CD4-positive, alpha-beta T cell (primary cell): ENCODE measurements at regions not wholly inside any gene's neighbourhood (a gene's known extent, or its start where the extent isn't known, plus 50 kb on each side); places are given as distances from the start of the nearest gene placed in this dataset.

ENCODE experiments used
- ATAC-seq: fragments of 200-7000 bp; cut with Tn5 transposase; one replicate; pipeline ENCODE4 v1.10.0; 2022; ENCODE audit warnings: mild to moderate bottlenecking; ENCODE audit not compliant: poor library complexity
- CTCF ChIA-PET: fragments of 350-600 bp; sonication (Branson Sonifier 250); formaldehyde crosslinking; loops from one replicate; lab custom pipeline; 2021; ENCODE audit warnings: antibody characterized with exemption, inconsistent platforms; lab: Charles Lee
- POLR2A ChIA-PET: fragments of 350-600 bp; sonication (Branson Sonifier 250); formaldehyde crosslinking; loops from one replicate; lab custom pipeline; 2021; ENCODE audit warnings: antibody characterized with exemption, inconsistent platforms; lab: Charles Lee
- DNase-seq, 14 experiments: peaks; one replicate each; pipeline ENCODE4 v3.0.0-alpha.2; 2013 to 2020; ENCODE audit warnings: mixed read lengths in 2 of 14
- H3K27ac ChIP-seq, 2 donors: one replicate each; pipeline versions ENCODE4 v1.5.1 to v1.7.0; 2013; ENCODE audit warnings: low read length in 2 of 2, low read depth in 1 of 2, mild to moderate bottlenecking in 1 of 2
- H3K27me3 ChIP-seq, 2 experiments: 1 replicate in 1 of 2; 2 replicates in 1 of 2; pipeline versions ENCODE4 v1.6.1 to v1.7.0; 2013; ENCODE audit warnings: low read length in 2 of 2, control low read depth in 1 of 2, mild to moderate bottlenecking in 1 of 2, moderate library complexity in 1 of 2; ENCODE audit not compliant: insufficient read depth in 2 of 2, control insufficient read depth in 1 of 2
- H3K36me3 ChIP-seq: one replicate; pipeline ENCODE4 v1.6.1; 2013; ENCODE audit warnings: low read length, control low read depth; ENCODE audit not compliant: insufficient read depth
- H3K4me1 ChIP-seq: one replicate; pipeline ENCODE4 v1.6.1; 2013; ENCODE audit warnings: low read length, control low read depth; ENCODE audit not compliant: insufficient read depth
- H3K4me3 ChIP-seq: one replicate; pipeline ENCODE4 v1.5.1; 2013; ENCODE audit warnings: mild to moderate bottlenecking, low read length, moderate library complexity
- H3K9me3 ChIP-seq, 2 experiments: 1 replicate in 1 of 2; 2 replicates in 1 of 2; pipeline versions ENCODE4 v1.6.1 to v1.7.0; 2013; ENCODE audit warnings: low read length in 2 of 2, mild to moderate bottlenecking in 2 of 2, control low read depth in 1 of 2, moderate library complexity in 1 of 2; ENCODE audit not compliant: control insufficient read depth in 1 of 2, insufficient read depth in 1 of 2
- H3K27ac Mint-ChIP-seq: one replicate; pipeline ENCODE4 v1.8.0; 2020; ENCODE audit warnings: mixed read lengths
- H3K27me3 Mint-ChIP-seq: one replicate; pipeline ENCODE4 v1.8.0; 2021; ENCODE audit warnings: mixed read lengths
- H3K36me3 Mint-ChIP-seq: one replicate; pipeline ENCODE4 v1.8.0; 2021; ENCODE audit warnings: low read depth, mixed read lengths
- H3K4me1 Mint-ChIP-seq: one replicate; pipeline ENCODE4 v1.8.0; 2021; ENCODE audit warnings: low read depth, mixed read lengths
- H3K4me3 Mint-ChIP-seq: one replicate; pipeline ENCODE4 v1.8.0; 2020; ENCODE audit warnings: mild to moderate bottlenecking, mixed read lengths
- H3K9me3 Mint-ChIP-seq: one replicate; pipeline ENCODE4 v1.8.0; 2020; ENCODE audit warnings: mixed read lengths
- intact Hi-C, 2 experiments: fragments of 100-400 bp; cut with DNase I in 1 of 2; cut with micrococcal nuclease in 1 of 2; formaldehyde crosslinking; loops; one replicate each; pipeline versions ENCODE4 v1.15.1 to v1.9.0; 2023 to 2025; cut with DNase I, micrococcal nuclease
- TF ChIP-seq, protein P1 (sequence below): fragments of 200-600 bp; IDR thresholded peaks from one replicate; pipeline ENCODE4 v1.8.0; 2022; ENCODE audit warnings: antibody characterized with exemption, mild to moderate bottlenecking

GRCh38 chr2:62383846-62384245, 122.1 kb downstream of the TMEM17 start:
- no peak for DNase-seq
- CTCF ChIA-PET: no interaction called here
- TF ChIP-seq, protein P1, sequence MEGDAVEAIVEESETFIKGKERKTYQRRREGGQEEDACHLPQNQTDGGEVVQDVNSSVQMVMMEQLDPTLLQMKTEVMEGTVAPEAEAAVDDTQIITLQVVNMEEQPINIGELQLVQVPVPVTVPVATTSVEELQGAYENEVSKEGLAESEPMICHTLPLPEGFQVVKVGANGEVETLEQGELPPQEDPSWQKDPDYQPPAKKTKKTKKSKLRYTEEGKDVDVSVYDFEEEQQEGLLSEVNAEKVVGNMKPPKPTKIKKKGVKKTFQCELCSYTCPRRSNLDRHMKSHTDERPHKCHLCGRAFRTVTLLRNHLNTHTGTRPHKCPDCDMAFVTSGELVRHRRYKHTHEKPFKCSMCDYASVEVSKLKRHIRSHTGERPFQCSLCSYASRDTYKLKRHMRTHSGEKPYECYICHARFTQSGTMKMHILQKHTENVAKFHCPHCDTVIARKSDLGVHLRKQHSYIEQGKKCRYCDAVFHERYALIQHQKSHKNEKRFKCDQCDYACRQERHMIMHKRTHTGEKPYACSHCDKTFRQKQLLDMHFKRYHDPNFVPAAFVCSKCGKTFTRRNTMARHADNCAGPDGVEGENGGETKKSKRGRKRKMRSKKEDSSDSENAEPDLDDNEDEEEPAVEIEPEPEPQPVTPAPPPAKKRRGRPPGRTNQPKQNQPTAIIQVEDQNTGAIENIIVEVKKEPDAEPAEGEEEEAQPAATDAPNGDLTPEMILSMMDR: no peak
- intact Hi-C loops: no loop called here
- POLR2A ChIA-PET: no interaction called here
- no peaks in the 10 kb centered on the region for H3K4me1 ChIP-seq
- Mint-ChIP-seq H3K4me1 (no peaks in the 10 kb centered on the region), H3K9me3 (peaks cover 6% of the 10 kb centered on the region), H3K27me3 (no peaks in the 10 kb centered on the region), H3K36me3 (no peaks in the 10 kb centered on the region), H3K27ac (no peak overlapping the region), H3K4me3 (no peak overlapping the region)
- H3K36me3 ChIP-seq: no peaks in the 10 kb centered on the region
- H3K27me3 ChIP-seq: no peaks in the 10 kb centered on the region
- no peaks in the 10 kb centered on the region for H3K9me3 ChIP-seq
- H3K27ac ChIP-seq: no peak overlapping the region
- no peak for ATAC-seq
- H3K4me3 ChIP-seq: no peak overlapping the region

DNA sequence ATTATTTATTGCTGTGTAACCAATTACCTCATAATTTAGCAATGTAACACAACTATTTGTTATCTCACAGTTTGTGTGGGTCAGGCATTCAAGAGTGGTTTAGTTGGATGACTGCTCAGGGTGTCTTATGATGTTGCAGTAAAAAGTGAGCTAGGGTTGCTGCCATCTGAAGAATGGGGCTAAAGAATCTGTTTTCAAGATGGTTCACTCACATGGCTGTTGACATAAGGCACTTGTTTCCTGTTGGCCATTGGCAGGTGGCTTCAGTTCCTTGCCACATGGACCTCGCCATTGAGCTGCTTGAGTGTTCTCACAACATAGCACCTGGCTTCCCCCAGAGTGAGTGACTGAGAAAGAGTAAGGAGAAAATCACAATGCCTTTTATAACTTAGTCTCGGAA, 123.2 kb downstream of the TMEM17 start:
- intact Hi-C loops: no loop called here
- DNase-seq (no peak), ATAC-seq (no peak)
- Histone ChIP-seq H3K9me3 (no peaks in the 10 kb centered on the region), H3K4me3 (no peak overlapping the region), H3K36me3 (no peaks in the 10 kb centered on the region), H3K27me3 (no peaks in the 10 kb centered on the region), H3K27ac (no peak overlapping the region), H3K4me1 (no peaks in the 10 kb centered on the region)
- Mint-ChIP-seq H3K4me1 (no peaks in the 10 kb centered on the region), H3K36me3 (no peaks in the 10 kb centered on the region), H3K27ac (no peak overlapping the region), H3K9me3 (peaks cover 6% of the 10 kb centered on the region), H3K4me3 (no peak overlapping the region), H3K27me3 (no peaks in the 10 kb centered on the region)
- TF ChIP-seq, protein P1: no peak
- POLR2A ChIA-PET: no interaction called here
- CTCF ChIA-PET: no interaction called here

DNA sequence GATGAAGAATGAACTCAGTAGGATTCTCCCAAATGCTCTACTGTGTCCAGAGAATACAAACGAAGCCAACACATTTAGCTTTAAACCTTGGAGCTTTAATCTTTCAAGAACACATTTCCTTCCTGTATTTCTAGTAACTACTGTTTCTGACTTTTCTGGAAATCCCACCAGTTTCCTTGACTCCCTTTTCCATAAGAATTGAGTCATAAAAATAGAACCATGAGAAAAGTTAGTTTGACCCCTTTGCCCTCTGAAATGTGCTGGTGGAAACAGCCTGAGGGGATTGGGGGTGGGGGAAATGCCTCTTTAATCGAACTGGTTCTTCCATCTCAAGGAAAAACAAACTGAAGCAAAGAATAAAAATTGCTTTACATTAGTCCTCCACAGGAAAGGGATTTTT, 123.9 kb downstream of the TMEM17 start:
- ChIA-PET POLR2A (no interaction called here), CTCF (no interaction called here)
- H3K9me3 ChIP-seq: no peaks in the 10 kb centered on the region
- H3K36me3 Mint-ChIP-seq: no peaks in the 10 kb centered on the region
- TF ChIP-seq, protein P1: no peak
- ATAC-seq (no peak), DNase-seq (no peak)
- H3K27ac ChIP-seq: no peak overlapping the region
- no peak overlapping the region for H3K27ac Mint-ChIP-seq
- H3K27me3 Mint-ChIP-seq: no peaks in the 10 kb centered on the region
- intact Hi-C loops: no loop called here
- no peak overlapping the region for H3K4me3 ChIP-seq
- H3K27me3 ChIP-seq: no peaks in the 10 kb centered on the region
- H3K36me3 ChIP-seq: no peaks in the 10 kb centered on the region
- peaks cover 6% of the 10 kb centered on the region for H3K9me3 Mint-ChIP-seq
- no peaks in the 10 kb centered on the region for H3K4me1 ChIP-seq
- no peaks in the 10 kb centered on the region for H3K4me1 Mint-ChIP-seq
- no peak overlapping the region for H3K4me3 Mint-ChIP-seq
